Ishikawa (cell line): ENCODE measurements at regions not wholly inside any gene's neighbourhood (a gene's known extent, or its start where the extent isn't known, plus 50 kb on each side); places are given as distances from the start of the nearest gene placed in this dataset.

Source experiments
- RAD21 ChIP-seq: IDR thresholded peaks from 2 replicates; pipeline ENCODE4 v1.6.1; 2012; ENCODE audit warnings: low read depth
- TAF1 ChIP-seq: IDR thresholded peaks from 2 replicates; pipeline ENCODE4 v1.6.1; 2012; ENCODE audit warnings: low read depth, mild to moderate bottlenecking
- YY1 ChIP-seq: IDR thresholded peaks from 2 replicates; pipeline ENCODE4 v1.6.1; 2012; ENCODE audit warnings: low read depth

GRCh38 chr5:102040326-102040725 is 255.8 kb downstream of the SLCO4C1 start:
- TF ChIP-seq TAF1 (no peak), RAD21 (no peak), YY1 (no peak)
